Mucosa of descending colon (tissue), 3 donors: ENCODE measurements at regions not wholly inside any gene's neighbourhood (a gene's known extent, or its start where the extent isn't known, plus 50 kb on each side); places are given as distances from the start of the nearest gene placed in this dataset.

Source experiments
- ATAC-seq: fragments of 200-7000 bp; cut with Tn5 transposase; one replicate; pipeline ENCODE4 v1.9.1; 2020; ENCODE audit warnings: mild to moderate bottlenecking, moderate library complexity
- DNase-seq, 3 donors: peaks; one replicate each; pipeline ENCODE4 v3.0.0-alpha.2; 2020
- H3K36me3 ChIP-seq: fragments of 200-600 bp; one replicate; pipeline ENCODE4 v1.8.0; 2021; ENCODE audit warnings: low read depth, mild to moderate bottlenecking
- H3K4me1 ChIP-seq: fragments of 200-600 bp; one replicate; pipeline ENCODE4 v1.8.0; 2021; ENCODE audit warnings: low read depth, mild to moderate bottlenecking
- H3K4me3 ChIP-seq: fragments of 200-600 bp; one replicate; pipeline ENCODE4 v1.8.0; 2021; ENCODE audit warnings: mild to moderate bottlenecking
- H3K9me3 ChIP-seq: fragments of 200-600 bp; one replicate; pipeline ENCODE4 v1.8.0; 2021; ENCODE audit warnings: mild to moderate bottlenecking
- intact Hi-C, 2 donors: fragments of 100-400 bp; cut with DNase I in 1 of 2; cut with micrococcal nuclease in 1 of 2; formaldehyde crosslinking; loops; one replicate each; pipeline versions ENCODE4 v1.11.0 to v1.11.1; 2022; cut with DNase I, micrococcal nuclease
- TF ChIP-seq, protein P1 (sequence below): fragments of 200-600 bp; IDR thresholded peaks from one replicate; pipeline ENCODE4 v1.8.0; 2022; ENCODE audit warnings: antibody characterized with exemption, mild to moderate bottlenecking
- donor health status: DM: no; HTN: no; CAD: no; lungs with moderate emphysema.
- donor health status: DM: no; HTN: no; CAD: no.
- donor health status: DM: no; HTN: yes; CAD: no.

DNA sequence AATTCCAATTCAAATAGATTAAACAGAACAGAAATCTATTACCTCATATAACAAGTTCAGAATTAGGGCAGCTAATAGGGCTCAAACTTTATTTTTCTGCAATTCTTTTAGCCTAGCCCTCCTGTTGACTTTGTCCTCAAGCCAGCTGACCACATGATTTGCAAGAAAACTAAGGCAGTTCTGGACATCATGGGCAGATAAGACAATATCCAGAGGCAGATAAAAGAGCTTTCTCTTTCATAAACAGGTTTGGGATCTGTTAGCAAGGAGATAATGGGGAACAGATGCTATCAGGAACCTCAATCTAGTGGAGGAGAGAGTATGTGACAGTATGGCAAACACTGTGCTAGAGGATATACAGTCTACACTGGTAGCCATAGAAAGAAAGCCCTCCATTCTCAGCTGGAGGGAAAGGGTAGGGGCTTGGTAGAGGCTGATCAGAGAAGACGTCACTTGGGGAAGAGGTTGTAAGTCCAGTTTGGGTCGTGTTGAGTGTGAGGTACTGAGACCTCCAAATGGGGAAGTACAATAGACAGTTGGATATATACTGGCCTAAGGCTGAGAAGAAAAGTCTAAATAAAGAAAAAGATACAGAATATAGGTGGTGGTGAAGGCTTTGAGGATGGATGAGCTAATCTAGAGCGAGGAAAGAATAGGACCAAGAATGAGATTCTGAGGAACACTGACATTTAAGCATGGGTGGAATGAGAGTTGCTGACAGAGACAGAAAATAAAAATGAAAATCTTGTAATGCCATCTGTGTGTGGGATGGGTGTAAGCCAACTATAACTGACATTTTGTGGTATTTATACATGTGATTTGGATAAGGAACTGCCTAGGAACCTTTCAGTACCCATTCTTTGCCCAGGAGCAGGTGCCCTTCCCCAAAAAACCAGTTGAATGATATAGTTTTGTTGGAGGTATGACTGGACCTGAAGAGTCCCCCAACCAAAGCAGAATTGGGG, 67.4 kb downstream of the CYB561 start:
- no peak overlapping the region for H3K4me3 ChIP-seq
- ATAC-seq (no peak), DNase-seq (no peak)
- intact Hi-C loops = no loop called here
- no peaks in the 10 kb centered on the region for H3K9me3 ChIP-seq
- H3K4me1 ChIP-seq = no peaks in the 10 kb centered on the region
- TF ChIP-seq, protein P1, sequence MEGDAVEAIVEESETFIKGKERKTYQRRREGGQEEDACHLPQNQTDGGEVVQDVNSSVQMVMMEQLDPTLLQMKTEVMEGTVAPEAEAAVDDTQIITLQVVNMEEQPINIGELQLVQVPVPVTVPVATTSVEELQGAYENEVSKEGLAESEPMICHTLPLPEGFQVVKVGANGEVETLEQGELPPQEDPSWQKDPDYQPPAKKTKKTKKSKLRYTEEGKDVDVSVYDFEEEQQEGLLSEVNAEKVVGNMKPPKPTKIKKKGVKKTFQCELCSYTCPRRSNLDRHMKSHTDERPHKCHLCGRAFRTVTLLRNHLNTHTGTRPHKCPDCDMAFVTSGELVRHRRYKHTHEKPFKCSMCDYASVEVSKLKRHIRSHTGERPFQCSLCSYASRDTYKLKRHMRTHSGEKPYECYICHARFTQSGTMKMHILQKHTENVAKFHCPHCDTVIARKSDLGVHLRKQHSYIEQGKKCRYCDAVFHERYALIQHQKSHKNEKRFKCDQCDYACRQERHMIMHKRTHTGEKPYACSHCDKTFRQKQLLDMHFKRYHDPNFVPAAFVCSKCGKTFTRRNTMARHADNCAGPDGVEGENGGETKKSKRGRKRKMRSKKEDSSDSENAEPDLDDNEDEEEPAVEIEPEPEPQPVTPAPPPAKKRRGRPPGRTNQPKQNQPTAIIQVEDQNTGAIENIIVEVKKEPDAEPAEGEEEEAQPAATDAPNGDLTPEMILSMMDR = no peak
- H3K36me3 ChIP-seq = no peaks in the 10 kb centered on the region

- TF ChIP-seq, protein P1 = no peak
- no peaks in the 10 kb centered on the region for H3K9me3 ChIP-seq
- ATAC-seq (no peak), DNase-seq (no peak)
- no peaks in the 10 kb centered on the region for H3K36me3 ChIP-seq
- no peak overlapping the region for H3K4me3 ChIP-seq
- intact Hi-C loops = no loop called here
- no peaks in the 10 kb centered on the region for H3K4me1 ChIP-seq
These were observed 66.5 kb downstream of the CYB561 start for GRCh38 chr17:63379636-63380035.

GRCh38 chr17:63381101-63381729, 64.9 kb downstream of the CYB561 start:
- Histone ChIP-seq H3K9me3 (no peaks in the 10 kb centered on the region), H3K4me3 (no peak overlapping the region), H3K36me3 (no peaks in the 10 kb centered on the region), H3K4me1 (no peaks in the 10 kb centered on the region)
- no peak for DNase-seq
- intact Hi-C loops = no loop called here
- ATAC-seq = no peak
- TF ChIP-seq, protein P1 = no peak

- H3K36me3 ChIP-seq = no peaks in the 10 kb centered on the region
- no peak for DNase-seq
- ATAC-seq = no peak
- no peak overlapping the region for H3K4me3 ChIP-seq
- TF ChIP-seq, protein P1 = no peak
- H3K4me1 ChIP-seq = no peaks in the 10 kb centered on the region
- intact Hi-C loops = no loop called here
- no peaks in the 10 kb centered on the region for H3K9me3 ChIP-seq
These were observed 64.0 kb downstream of the CYB561 start for GRCh38 chr17:63382136-63382535.
